ENCODE measurements at regions not wholly inside any gene's neighbourhood (a gene's known extent, or its start where the extent isn't known, plus 50 kb on each side); places are given as distances from the start of the nearest gene placed in this dataset.

DNA sequence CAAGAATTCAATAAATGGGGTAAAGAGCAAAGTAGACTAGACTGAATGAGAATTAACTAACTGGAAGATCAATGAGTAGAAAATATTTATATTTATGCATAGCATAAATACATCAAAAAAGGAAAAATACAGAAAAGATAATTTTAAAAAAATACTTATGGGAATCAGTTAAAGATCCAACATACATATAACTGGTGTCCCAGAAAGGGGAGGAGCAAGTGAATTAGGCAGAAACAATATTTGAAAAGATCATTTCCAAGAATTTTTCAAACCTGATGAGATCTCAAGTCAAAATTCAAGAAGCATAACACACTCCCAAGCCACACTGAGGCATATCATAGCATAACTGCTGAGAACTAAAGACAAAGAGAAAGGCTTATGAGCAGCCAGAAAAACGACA, 62.7 kb upstream of the SHISAL1 start:
- DNase-seq (ENCODE audit: low spot score) = no peak
- ChIA-PET POLR2A (ENCODE audit: low non-redundant PET) (no interaction called here), CTCF (no interaction called here)
- TF ChIP-seq, protein P1, sequence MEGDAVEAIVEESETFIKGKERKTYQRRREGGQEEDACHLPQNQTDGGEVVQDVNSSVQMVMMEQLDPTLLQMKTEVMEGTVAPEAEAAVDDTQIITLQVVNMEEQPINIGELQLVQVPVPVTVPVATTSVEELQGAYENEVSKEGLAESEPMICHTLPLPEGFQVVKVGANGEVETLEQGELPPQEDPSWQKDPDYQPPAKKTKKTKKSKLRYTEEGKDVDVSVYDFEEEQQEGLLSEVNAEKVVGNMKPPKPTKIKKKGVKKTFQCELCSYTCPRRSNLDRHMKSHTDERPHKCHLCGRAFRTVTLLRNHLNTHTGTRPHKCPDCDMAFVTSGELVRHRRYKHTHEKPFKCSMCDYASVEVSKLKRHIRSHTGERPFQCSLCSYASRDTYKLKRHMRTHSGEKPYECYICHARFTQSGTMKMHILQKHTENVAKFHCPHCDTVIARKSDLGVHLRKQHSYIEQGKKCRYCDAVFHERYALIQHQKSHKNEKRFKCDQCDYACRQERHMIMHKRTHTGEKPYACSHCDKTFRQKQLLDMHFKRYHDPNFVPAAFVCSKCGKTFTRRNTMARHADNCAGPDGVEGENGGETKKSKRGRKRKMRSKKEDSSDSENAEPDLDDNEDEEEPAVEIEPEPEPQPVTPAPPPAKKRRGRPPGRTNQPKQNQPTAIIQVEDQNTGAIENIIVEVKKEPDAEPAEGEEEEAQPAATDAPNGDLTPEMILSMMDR (conservative IDR thresholded peaks at IDR 0.05; ENCODE audit: low read depth) = no peak
- H3K27ac ChIP-seq = no peak overlapping the region

DNA sequence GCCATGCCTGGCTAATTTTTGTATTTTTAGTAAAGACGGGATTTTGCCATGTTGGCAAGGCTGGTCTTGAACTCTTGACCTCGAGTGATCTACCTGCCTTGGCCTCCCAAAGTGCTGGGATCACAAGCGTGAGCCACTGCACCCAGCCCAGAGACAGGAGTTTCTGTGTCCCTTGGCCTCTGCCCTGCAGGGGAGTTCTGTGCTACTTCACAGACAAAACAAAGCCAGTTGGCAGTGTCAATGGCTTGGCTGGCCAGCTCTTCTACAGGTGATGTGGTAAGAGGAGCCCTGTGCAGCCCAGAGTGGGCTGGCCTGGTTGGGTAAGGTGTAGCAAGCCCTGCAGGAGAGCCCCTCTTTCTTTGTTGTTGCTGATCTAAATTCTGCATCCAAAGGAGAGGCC, 60.5 kb upstream of the SHISAL1 start:
- CTCF ChIA-PET = no interaction called here
- POLR2A ChIA-PET (ENCODE audit: low non-redundant PET) = no interaction called here
- no peak overlapping the region for H3K27ac ChIP-seq
- DNase-seq (ENCODE audit: low spot score) = no peak
- TF ChIP-seq, protein P1 (conservative IDR thresholded peaks at IDR 0.05; ENCODE audit: low read depth) = no peak

DNA sequence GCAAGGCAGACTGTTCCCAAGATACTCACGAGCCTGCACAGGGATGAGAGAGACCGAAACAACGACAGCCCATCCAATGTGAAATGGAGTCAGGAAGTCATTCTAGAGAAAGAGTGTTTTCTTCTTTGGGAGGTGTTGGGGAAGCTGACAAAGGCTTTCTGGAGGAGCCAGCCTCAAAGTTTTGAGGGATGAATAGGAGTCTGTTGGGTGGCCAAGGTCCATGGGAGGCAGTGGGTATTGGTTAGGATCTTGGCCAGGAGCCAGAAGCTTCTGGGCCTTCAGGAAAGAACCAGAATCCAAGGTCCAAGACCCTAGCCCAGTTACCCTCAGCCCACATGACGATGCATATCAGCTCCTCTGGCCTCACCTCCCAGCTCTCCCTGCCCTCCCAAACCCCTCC, 59.9 kb upstream of the SHISAL1 start:
- TF ChIP-seq, protein P1 (conservative IDR thresholded peaks at IDR 0.05; ENCODE audit: low read depth) = no peak
- ChIA-PET POLR2A (ENCODE audit: low non-redundant PET) (no interaction called here), CTCF (no interaction called here)
- no peak overlapping the region for H3K27ac ChIP-seq
- no peak for DNase-seq (ENCODE audit: low spot score)

DNA sequence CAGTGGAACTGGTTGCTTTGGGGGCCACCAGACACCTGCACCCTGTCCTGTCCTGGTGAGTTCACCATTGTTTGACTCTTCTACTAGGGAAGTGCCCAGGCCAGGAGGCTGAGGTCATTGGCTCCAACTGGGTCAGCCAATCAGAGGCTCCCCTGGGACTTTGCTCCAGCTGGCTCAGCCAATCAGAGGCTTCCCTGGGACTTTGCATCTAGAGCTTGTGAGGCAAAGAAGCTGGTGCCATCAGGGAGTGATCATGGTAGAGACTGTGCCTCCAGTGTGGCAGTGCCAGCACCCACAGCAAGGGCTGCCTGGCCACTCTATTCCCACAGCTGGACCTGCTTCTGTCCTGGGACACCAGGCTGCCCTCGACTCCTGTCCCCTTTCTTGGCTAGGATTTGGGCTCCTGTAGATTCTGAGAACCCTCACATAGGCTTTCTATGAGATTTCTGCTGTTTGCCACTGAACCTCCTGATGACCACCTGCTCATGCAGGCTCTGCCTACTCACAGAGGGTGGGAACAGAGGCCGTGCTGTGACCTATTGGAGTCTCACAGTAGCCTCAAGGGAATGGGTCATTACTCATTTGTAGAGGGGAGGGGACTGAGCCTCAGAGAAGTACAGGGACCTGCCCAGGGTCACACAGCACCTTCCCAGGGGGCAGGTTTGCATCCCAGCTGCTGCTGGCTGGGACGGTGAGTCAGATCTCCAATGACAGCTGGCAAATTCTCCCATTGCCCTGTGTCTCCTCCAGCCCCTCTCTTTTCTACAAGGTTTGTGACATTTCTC, 59.2 kb upstream of the SHISAL1 start:
- CTCF ChIA-PET = no interaction called here
- POLR2A ChIA-PET (ENCODE audit: low non-redundant PET) = no interaction called here
- TF ChIP-seq, protein P1 (conservative IDR thresholded peaks at IDR 0.05; ENCODE audit: low read depth) = no peak
- no peak for DNase-seq (ENCODE audit: low spot score)
- H3K27ac ChIP-seq = no peak overlapping the region

DNA sequence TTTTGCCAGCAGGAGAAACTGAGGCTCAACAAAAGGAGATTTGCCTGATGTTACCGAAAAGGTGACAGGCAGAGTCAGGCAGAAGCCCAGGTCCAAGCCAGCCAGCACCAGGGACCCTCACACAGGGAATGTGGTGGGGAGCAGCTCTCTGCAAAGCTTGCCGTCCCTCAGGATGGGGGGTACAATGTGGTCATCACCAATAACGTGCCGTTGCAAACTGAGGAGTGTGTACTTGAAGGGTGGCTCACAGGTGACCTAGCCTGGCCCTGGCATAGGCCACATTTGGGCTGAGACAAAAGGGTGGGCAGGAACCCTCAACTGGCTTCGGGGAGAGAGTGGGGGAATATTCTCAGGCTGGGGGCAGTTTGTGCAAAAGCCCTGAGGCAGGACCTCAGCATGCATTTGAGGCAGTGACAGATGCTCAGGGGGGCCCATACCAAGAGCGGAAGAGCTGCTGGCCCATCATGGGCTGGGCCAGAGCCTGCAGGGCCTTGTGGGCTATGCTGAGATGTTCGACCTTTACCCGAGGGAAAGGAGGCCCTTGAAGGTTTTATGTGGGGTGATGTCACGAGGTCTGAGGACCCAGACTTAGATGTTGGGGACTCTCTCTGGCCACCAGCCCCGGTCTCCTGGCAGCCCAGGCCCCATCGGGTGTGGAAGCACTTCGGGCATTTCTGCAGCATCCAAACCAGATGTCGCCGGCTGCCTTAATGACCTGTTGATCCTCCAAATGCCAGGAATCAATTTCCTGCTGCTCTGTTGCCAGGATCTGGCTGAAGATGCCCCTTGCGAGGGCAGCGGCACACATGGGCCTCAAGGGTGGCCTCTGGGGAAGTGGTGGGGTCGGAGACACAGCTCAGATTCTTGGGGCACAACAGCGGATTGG, 57.4 kb upstream of the SHISAL1 start:
- no peak overlapping the region for H3K27ac ChIP-seq
- TF ChIP-seq, protein P1 (conservative IDR thresholded peaks at IDR 0.05; ENCODE audit: low read depth) = no peak
- ChIA-PET POLR2A (ENCODE audit: low non-redundant PET) (no interaction called here), CTCF (no interaction called here)
- DNase-seq (ENCODE audit: low spot score) = no peak

DNA sequence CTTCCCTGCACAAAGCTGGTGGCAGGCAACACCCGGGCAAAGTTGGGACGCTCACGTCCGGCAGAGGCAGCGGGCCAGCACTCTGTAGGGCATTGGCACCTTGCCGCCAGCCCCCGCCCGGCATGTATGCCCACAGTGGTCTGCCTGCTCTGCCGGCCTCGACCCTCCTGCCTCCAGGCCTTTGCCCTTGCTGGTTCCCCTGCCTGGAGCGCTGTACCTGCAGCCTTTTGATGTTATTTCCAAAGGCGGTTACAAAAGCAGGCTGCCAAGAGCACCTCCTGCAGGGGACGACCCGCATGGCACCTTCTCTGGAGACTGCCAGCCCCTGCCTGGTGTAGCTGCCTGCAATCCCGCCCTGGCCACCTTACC, 56.5 kb upstream of the SHISAL1 start:
- CTCF ChIA-PET = interaction anchor here (0.7 kb wide), 1 partner anchor 38 kb away, joined by 3 read pairs; no protein-coding TSS in a partner anchor
- TF ChIP-seq, protein P1 (conservative IDR thresholded peaks at IDR 0.05; ENCODE audit: low read depth) = no peak
- POLR2A ChIA-PET (ENCODE audit: low non-redundant PET) = no interaction called here
- H3K27ac ChIP-seq = no peak overlapping the region
- DNase-seq (ENCODE audit: low spot score) = no peak

Data from RWPE1 (cell line).